ENCODE measurements at regions not wholly inside any gene's neighbourhood (a gene's known extent, or its start where the extent isn't known, plus 50 kb on each side); places are given as distances from the start of the nearest gene placed in this dataset.
"Not testable (repeated sequence)": the region's sequence is repeated elsewhere in the genome, so short reads cannot be mapped to it uniquely, and the experiment has no call there.

DNA sequence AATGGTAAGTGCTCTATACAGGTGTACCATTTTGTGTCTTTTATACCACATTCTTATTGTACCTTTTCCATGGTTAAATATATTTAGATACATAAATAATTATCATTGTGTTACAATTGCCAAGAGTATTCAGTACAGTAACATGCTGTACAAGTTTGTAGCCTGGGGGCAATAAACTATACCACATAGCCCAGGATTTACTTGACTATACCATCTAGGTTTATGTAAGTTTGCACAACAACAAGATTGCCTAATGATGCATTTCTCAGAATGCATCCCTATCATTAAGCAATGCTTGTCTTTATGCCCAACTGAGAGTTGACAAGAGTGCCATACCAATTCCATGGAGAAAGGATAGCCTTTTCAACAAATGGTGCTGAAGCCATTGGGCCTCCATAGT, 136.7 kb upstream of the PJA2 start:
- H3K36me3 ChIP-seq = no peaks in the 10 kb centered on the region
- no peak overlapping the region for H3K4me3 ChIP-seq
- no peak for DNase-seq
- H3K9me3 ChIP-seq = no peaks in the 10 kb centered on the region
- no peak overlapping the region for H3K27ac ChIP-seq
- no peak for TF ChIP-seq POLR2A (IDR thresholded peaks at IDR 0.05)
- TF ChIP-seq, protein P1, sequence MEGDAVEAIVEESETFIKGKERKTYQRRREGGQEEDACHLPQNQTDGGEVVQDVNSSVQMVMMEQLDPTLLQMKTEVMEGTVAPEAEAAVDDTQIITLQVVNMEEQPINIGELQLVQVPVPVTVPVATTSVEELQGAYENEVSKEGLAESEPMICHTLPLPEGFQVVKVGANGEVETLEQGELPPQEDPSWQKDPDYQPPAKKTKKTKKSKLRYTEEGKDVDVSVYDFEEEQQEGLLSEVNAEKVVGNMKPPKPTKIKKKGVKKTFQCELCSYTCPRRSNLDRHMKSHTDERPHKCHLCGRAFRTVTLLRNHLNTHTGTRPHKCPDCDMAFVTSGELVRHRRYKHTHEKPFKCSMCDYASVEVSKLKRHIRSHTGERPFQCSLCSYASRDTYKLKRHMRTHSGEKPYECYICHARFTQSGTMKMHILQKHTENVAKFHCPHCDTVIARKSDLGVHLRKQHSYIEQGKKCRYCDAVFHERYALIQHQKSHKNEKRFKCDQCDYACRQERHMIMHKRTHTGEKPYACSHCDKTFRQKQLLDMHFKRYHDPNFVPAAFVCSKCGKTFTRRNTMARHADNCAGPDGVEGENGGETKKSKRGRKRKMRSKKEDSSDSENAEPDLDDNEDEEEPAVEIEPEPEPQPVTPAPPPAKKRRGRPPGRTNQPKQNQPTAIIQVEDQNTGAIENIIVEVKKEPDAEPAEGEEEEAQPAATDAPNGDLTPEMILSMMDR (IDR thresholded peaks at IDR 0.05) = no peak
- no peak for ATAC-seq
- no peaks in the 10 kb centered on the region for H3K27me3 ChIP-seq
- intact Hi-C loops (cut with DNase I) = no loop called here
- no peaks in the 10 kb centered on the region for H3K4me1 ChIP-seq

DNA sequence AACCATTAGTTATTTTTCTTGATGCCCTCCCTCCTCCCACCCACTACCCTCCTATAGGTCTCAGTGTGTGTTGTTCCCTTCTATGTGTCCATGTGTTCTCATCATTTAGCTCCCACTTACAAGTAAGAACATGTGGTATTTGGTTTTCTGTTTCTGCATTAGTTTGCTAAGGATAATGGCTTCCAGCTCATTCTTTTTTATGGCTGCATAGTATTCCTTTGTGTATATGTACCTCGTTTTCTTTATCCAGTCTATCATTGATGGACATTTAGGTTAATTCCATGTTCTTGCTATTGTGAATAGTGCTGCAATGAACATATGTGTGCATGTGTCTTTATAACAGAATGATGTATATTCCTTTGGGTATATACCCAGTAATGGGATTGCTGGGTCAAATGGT, 135.1 kb upstream of the PJA2 start:
- H3K36me3 ChIP-seq; DNase-seq; H3K27ac ChIP-seq; H3K27me3 ChIP-seq; H3K9me3 ChIP-seq; ATAC-seq; H3K4me3 ChIP-seq; intact Hi-C loops (cut with DNase I); H3K4me1 ChIP-seq: not testable (repeated sequence)
- 35% methylated on average over 1 of the region's 1 CpG for WGBS (ENCODE audit: insufficient coverage, low coverage, low lambda C conversion rate, missing lambda C conversion rate)

DNA sequence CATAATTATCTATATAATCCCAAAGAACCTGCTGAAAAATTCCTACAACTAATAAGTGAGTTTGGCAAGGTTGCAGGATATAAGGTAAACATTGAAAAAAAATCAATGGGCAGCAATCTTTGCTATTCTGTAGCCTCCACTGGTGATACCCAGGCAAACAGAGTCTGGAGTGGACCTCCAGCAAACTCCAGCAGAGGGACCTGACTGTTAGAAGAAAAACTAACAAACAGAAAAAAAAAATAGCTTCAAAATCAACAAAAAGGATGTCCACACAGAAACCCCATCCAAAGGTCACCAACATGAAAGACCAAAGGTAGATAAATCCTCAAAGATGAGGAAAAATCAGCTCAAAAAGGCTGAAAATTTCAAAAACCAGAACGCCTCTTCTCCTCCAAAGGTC, 128.9 kb upstream of the PJA2 start:
- H3K27me3 ChIP-seq; intact Hi-C loops (cut with DNase I); DNase-seq; H3K4me3 ChIP-seq; H3K4me1 ChIP-seq; H3K36me3 ChIP-seq; H3K9me3 ChIP-seq: not testable (repeated sequence)
- peak overlapping the region in 1 of 3 donors; percentile 7 for H3K27ac ChIP-seq
- TF ChIP-seq, protein P1 (IDR thresholded peaks at IDR 0.05) = peak in 2 of 4 donors; percentile 18 to 27
- WGBS (ENCODE audit: insufficient coverage, low coverage, low lambda C conversion rate, missing lambda C conversion rate) = 9% methylated on average over 1 of the region's 1 CpG
- peak; percentile 79 to 96 (median 88) for ATAC-seq

DNA sequence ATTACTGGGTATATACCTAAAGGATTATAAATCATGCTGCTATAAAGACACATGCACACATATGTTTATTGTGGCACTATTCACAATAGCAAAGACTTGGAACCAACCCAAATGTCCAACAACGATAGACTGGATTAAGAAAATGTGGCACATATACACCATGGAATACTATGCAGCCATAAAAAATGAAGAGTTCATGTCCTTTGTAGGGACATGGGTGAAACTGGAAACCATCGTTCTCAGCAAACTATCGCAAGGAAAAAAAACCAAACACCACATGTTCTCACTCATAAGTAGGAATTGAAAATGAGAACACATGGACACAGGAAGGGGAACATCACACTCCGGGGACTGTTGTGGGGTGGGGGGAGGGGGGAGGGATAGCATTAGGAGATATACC, 125.3 kb upstream of the PJA2 start:
- ATAC-seq; H3K9me3 ChIP-seq; H3K36me3 ChIP-seq; H3K27me3 ChIP-seq; H3K4me3 ChIP-seq; H3K27ac ChIP-seq; DNase-seq; intact Hi-C loops (cut with DNase I): not testable (repeated sequence)
- 81% methylated on average over 3 of the region's 4 CpGs for WGBS (ENCODE audit: insufficient coverage, low coverage, low lambda C conversion rate, missing lambda C conversion rate)
- peaks cover 0 to 12% (median 5%) of the 10 kb centered on the region in 4 donors for H3K4me1 ChIP-seq

DNA sequence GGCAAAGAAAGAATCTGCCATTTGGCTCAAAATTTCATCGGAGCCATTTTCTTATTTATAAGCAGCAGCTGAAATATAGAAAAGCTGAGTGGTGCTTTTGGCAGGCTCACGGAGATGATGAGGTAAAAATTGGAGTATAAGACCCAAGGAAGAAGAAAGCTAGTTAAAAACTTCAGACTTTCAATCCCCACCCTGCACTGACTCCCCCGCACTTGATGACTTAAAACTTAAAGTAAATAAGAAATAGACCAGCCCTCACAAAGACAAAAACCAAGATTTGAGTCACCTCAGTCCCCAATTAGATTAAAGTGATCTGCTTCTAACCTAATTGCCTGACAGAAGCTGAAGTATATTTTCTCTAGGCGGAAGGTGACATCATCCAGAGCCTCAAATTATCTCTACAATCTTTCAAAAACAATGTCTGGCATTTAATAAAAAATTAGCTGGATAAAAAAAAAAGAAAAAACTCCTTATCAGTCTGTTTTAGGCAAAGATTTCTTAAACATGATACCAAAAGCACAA, 124.0 kb upstream of the PJA2 start:
- Histone ChIP-seq H3K4me1 (peaks cover 0 to 21% (median 5%) of the 10 kb centered on the region in 4 donors), H3K4me3 (no peak overlapping the region), H3K27me3 (no peaks in the 10 kb centered on the region), H3K36me3 (no peaks in the 10 kb centered on the region), H3K9me3 (no peaks in the 10 kb centered on the region), H3K27ac (no peak overlapping the region)
- WGBS (ENCODE audit: insufficient coverage, low coverage, low lambda C conversion rate, missing lambda C conversion rate) = 91% methylated on average over 4 of the region's 4 CpGs
- intact Hi-C loops (cut with DNase I) = no loop called here
- ATAC-seq (no peak), DNase-seq (no peak)
- TF ChIP-seq, protein P1 (IDR thresholded peaks at IDR 0.05) = no peak
- TF ChIP-seq POLR2A (IDR thresholded peaks at IDR 0.05) = no peak

DNA sequence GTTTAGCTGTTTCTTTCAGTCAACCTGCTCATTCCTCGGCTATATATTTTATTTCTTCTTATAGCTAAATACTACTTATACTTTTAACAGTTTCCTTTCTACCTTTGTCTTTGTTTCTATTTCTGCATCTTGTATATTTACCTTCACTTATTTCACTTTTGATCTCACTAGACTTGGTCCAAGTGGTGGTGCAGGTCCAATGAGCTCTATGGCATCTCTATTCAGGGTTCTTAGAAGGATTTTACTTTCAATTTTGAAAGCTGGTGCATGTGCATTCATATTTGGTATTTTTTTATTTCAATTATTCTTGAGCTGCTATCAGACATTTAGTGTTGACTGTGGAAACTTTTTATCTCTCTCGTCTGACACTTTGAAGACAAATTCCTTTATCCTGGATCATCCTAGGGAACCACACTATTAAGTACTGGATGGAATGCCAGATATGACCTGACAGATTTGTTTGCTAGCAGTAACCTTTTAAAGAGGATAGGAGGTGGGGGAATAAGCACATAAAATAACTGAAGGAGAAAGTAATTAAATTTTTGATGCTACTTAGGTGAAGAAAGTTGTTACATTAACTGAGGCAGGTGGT, 123.1 kb upstream of the PJA2 start:
- Histone ChIP-seq H3K27me3 (no peaks in the 10 kb centered on the region), H3K36me3 (no peaks in the 10 kb centered on the region), H3K4me3 (no peak overlapping the region), H3K27ac (no peak overlapping the region), H3K4me1 (peaks cover 0 to 21% (median 3%) of the 10 kb centered on the region in 4 donors), H3K9me3 (no peaks in the 10 kb centered on the region)
- intact Hi-C loops (cut with DNase I) = no loop called here
- 64% methylated on average over 2 of the region's 2 CpGs for WGBS (ENCODE audit: insufficient coverage, low coverage, low lambda C conversion rate, missing lambda C conversion rate)
- no peak for ATAC-seq
- no peak for DNase-seq
- TF ChIP-seq POLR2A (IDR thresholded peaks at IDR 0.05) = no peak
- TF ChIP-seq, protein P1 (IDR thresholded peaks at IDR 0.05) = no peak

Measured in right lobe of liver (tissue), 6 donors.